ENCODE measurements at regions not wholly inside any gene's neighbourhood (a gene's known extent, or its start where the extent isn't known, plus 50 kb on each side); places are given as distances from the start of the nearest gene placed in this dataset.
"Not testable (repeated sequence)": the region's sequence is repeated elsewhere in the genome, so short reads cannot be mapped to it uniquely, and the experiment has no call there.

DNA sequence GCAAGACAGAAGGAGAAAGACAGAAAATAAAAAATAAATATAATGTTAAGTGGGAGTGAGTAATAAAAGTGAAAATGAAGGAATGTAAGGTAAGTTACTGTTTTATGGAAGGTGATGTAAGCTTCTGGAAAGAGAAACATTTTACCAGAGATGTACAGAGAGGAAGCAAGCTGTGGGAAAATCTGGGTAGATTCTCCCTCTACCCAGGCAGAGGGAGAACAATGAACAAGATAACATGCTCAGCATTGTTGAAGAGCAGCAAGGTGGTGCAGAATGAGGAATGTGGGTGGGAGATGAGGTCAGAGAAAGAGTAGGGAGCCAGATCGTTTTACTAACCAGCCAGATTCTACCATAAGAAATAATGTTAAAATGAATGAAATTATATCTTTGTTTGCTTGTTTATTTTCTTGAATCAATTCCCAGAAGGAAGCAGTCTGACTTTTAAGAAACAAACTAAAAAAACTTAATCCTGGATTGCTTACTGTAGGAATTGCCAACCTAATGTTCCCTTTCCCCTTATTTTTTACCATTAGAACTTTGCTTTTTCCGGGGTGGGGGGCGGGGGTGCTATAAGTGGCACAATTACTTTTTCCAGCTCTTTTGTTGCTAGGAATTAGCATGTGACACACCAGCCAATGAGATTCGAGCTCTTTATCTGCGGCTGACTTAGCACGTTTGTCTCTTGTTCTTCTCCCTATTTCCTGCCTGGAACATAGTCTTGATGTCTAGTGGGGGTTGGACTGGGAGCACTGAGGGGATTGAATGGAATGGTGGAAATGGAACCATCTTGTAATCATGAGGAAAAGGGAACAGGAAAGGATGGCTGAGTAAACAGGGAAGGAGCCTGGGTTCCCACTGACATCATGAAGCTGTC is 356.7 kb downstream of the TMEM167A start:
- TF ChIP-seq, protein P1, sequence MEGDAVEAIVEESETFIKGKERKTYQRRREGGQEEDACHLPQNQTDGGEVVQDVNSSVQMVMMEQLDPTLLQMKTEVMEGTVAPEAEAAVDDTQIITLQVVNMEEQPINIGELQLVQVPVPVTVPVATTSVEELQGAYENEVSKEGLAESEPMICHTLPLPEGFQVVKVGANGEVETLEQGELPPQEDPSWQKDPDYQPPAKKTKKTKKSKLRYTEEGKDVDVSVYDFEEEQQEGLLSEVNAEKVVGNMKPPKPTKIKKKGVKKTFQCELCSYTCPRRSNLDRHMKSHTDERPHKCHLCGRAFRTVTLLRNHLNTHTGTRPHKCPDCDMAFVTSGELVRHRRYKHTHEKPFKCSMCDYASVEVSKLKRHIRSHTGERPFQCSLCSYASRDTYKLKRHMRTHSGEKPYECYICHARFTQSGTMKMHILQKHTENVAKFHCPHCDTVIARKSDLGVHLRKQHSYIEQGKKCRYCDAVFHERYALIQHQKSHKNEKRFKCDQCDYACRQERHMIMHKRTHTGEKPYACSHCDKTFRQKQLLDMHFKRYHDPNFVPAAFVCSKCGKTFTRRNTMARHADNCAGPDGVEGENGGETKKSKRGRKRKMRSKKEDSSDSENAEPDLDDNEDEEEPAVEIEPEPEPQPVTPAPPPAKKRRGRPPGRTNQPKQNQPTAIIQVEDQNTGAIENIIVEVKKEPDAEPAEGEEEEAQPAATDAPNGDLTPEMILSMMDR (IDR thresholded peaks at IDR 0.05), result no peak
- H3K9ac ChIP-seq, result no peak overlapping the region
- H3K27me3 ChIP-seq (ENCODE audit: control insufficient read depth, insufficient read depth, low read length), result no peaks in the 10 kb centered on the region
- H3K27ac ChIP-seq, result no peak overlapping the region
- no peak overlapping the region for H3K4me2 ChIP-seq (ENCODE audit: low read length)
- no peaks in the 10 kb centered on the region for H3K4me1 ChIP-seq
- H3K79me2 ChIP-seq, result no peaks in the 10 kb centered on the region
- no peaks in the 10 kb centered on the region for H3K9me3 ChIP-seq (ENCODE audit: control insufficient read depth, low read length)
- no peak overlapping the region for H2AFZ ChIP-seq
- H3K4me3 ChIP-seq (ENCODE audit: low read depth, low read length), result no peak overlapping the region
- no peaks in the 10 kb centered on the region for H3K36me3 ChIP-seq (ENCODE audit: control insufficient read depth, insufficient read depth, low read length)

DNA sequence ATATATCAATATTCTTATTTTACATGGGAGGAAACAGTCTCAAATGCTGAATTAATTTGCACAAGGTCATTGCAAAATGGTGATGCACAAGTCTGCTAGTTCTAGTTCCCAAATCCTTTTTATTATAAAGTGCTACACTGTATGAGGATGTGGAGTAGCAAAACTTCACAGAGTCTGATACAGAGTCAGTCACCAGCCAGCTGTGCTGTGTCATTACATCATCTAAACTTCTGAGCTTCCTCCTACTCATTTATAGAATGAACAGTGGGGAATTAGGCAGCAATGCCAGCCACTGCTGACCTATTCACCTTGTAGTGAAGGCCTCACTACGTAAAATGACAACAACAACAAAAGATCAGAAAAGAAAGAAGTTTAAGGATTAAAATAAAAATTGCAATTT is 357.8 kb downstream of the TMEM167A start:
- Histone ChIP-seq H3K4me1 (no peaks in the 10 kb centered on the region), H3K9me3 (ENCODE audit: control insufficient read depth, low read length) (no peaks in the 10 kb centered on the region), H3K27me3 (ENCODE audit: control insufficient read depth, insufficient read depth, low read length) (no peaks in the 10 kb centered on the region), H3K9ac (no peak overlapping the region), H3K36me3 (ENCODE audit: control insufficient read depth, insufficient read depth, low read length) (no peaks in the 10 kb centered on the region), H3K4me2 (ENCODE audit: low read length) (no peak overlapping the region), H3K79me2 (no peaks in the 10 kb centered on the region), H2AFZ (no peak overlapping the region), H3K4me3 (ENCODE audit: low read depth, low read length) (no peak overlapping the region), H3K27ac (no peak overlapping the region)
- TF ChIP-seq, protein P1 (IDR thresholded peaks at IDR 0.05), result no peak

DNA sequence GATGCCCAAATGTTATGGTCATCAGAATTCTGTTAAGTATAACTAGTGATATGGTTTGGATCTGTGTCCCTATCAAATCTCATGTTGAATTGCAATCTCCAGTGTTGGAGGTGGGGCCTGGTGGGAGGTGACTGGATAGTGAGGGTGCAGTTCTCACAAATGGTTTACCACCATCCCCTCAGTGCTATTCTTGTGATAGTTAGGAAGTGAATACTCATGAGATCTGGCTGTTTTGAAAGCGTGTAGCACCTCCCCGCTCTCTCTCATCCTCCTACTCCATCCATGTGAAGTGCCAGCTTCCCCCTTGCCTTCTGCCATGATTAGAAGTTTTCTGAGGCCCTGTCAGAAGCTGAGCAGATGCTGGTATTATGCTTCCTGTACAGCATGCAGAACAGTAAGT is 359.5 kb downstream of the TMEM167A start:
- TF ChIP-seq, protein P1 (IDR thresholded peaks at IDR 0.05), result no peak
- no peak overlapping the region for H3K4me2 ChIP-seq (ENCODE audit: low read length)
- H3K4me3 ChIP-seq (ENCODE audit: low read depth, low read length), result no peak overlapping the region
- H3K36me3 ChIP-seq (ENCODE audit: control insufficient read depth, insufficient read depth, low read length), result no peaks in the 10 kb centered on the region
- no peaks in the 10 kb centered on the region for H3K79me2 ChIP-seq
- H3K9ac ChIP-seq, result no peak overlapping the region
- H2AFZ ChIP-seq, result no peak overlapping the region
- H3K27me3 ChIP-seq (ENCODE audit: control insufficient read depth, insufficient read depth, low read length), result no peaks in the 10 kb centered on the region
- no peak overlapping the region for H3K27ac ChIP-seq
- no peaks in the 10 kb centered on the region for H3K9me3 ChIP-seq (ENCODE audit: control insufficient read depth, low read length)
- no peaks in the 10 kb centered on the region for H3K4me1 ChIP-seq

DNA sequence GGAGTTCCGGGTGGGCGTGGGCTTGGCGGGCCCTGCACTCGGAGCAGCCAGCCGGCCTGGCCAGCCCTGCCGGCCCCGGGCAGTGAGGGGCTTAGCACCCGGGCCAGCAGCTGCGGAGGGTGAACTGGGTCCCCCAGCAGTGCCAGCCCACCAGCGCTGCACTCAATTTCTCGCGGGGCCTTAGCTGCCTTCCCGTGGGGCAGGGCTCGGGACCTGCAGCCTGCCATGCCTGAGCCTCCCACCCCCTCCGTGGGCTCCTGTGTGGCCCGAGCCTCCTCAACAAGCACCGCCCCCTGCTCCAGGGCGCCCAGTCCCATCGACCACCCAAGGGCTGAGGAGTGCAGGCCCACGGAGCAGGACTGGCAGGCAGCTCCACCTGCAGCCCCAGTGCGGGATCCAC is 362.5 kb downstream of the TMEM167A start:
- H3K4me3 ChIP-seq (ENCODE audit: low read depth, low read length); H3K36me3 ChIP-seq (ENCODE audit: control insufficient read depth, insufficient read depth, low read length); H3K79me2 ChIP-seq; H3K9ac ChIP-seq; H3K4me1 ChIP-seq; H3K27me3 ChIP-seq (ENCODE audit: control insufficient read depth, insufficient read depth, low read length); H3K9me3 ChIP-seq (ENCODE audit: control insufficient read depth, low read length); H3K4me2 ChIP-seq (ENCODE audit: low read length); H2AFZ ChIP-seq; H3K27ac ChIP-seq: not testable (repeated sequence)

DNA sequence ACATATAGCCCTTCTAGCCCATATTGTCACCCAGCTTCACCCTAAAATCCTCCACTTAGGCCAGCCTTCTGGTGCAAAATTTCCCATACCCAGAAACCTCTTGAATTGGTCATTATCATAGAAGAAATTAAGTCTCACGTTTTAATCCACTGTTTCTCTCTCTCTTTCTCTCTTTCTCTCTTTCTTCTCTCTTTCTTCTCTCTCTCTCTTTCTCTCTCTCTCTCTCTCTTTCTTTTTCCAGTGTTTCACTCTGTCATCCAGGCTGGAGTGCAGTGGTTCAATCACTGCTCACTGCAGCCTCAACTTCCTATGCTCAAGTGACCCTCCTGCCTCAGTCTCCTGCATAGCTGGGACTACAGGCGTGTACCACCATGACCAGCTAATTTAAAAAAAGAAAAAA is 363.4 kb downstream of the TMEM167A start:
- no peak overlapping the region for H3K27ac ChIP-seq
- H3K4me3 ChIP-seq (ENCODE audit: low read depth, low read length), result no peak overlapping the region
- no peaks in the 10 kb centered on the region for H3K27me3 ChIP-seq (ENCODE audit: control insufficient read depth, insufficient read depth, low read length)
- H3K9me3 ChIP-seq (ENCODE audit: control insufficient read depth, low read length), result no peaks in the 10 kb centered on the region
- H3K9ac ChIP-seq, result no peak overlapping the region
- TF ChIP-seq, protein P1 (IDR thresholded peaks at IDR 0.05), result no peak
- H3K79me2 ChIP-seq, result no peaks in the 10 kb centered on the region
- no peak overlapping the region for H3K4me2 ChIP-seq (ENCODE audit: low read length)
- H2AFZ ChIP-seq, result no peak overlapping the region
- H3K36me3 ChIP-seq (ENCODE audit: control insufficient read depth, insufficient read depth, low read length), result no peaks in the 10 kb centered on the region
- H3K4me1 ChIP-seq, result no peaks in the 10 kb centered on the region

Data from parathyroid adenoma (tissue), 2 donors.